ENCODE measurements at regions not wholly inside any gene's neighbourhood (a gene's known extent, or its start where the extent isn't known, plus 50 kb on each side); places are given as distances from the start of the nearest gene placed in this dataset.

- H3K4me3 ChIP-seq (ENCODE audit: low read depth, low read length), result no peak overlapping the region
- DNase-seq (ENCODE audit: low read depth), result no peak
- TF ChIP-seq POLR2A (IDR thresholded peaks at IDR 0.05; ENCODE audit: extremely low read depth, insufficient read length) (no peak), MYC (IDR thresholded peaks at IDR 0.05; ENCODE audit: low read depth, low read length) (no peak), MAX (IDR thresholded peaks at IDR 0.05; ENCODE audit: low read depth, low read length) (no peak), CTCF (IDR thresholded peaks at IDR 0.05; ENCODE audit: low read depth, low read length) (no peak)
These were observed 646.2 kb downstream of the ADGRL2 start for GRCh38 chr1:82446955-82447354.

GRCh38 chr1:82446236-82446635, 645.5 kb downstream of the ADGRL2 start:
- TF ChIP-seq MAX (IDR thresholded peaks at IDR 0.05; ENCODE audit: low read depth, low read length) (no peak), POLR2A (IDR thresholded peaks at IDR 0.05; ENCODE audit: extremely low read depth, insufficient read length) (no peak), CTCF (IDR thresholded peaks at IDR 0.05; ENCODE audit: low read depth, low read length) (no peak), MYC (IDR thresholded peaks at IDR 0.05; ENCODE audit: low read depth, low read length) (no peak)
- DNase-seq (ENCODE audit: low read depth), result no peak

GRCh38 chr1:82445827-82446226, 645.1 kb downstream of the ADGRL2 start:
- DNase-seq (ENCODE audit: low read depth), result no peak
- no peak overlapping the region for H3K4me3 ChIP-seq (ENCODE audit: low read depth, low read length)
- TF ChIP-seq CTCF (IDR thresholded peaks at IDR 0.05; ENCODE audit: low read depth, low read length) (no peak), MYC (IDR thresholded peaks at IDR 0.05; ENCODE audit: low read depth, low read length) (no peak), MAX (IDR thresholded peaks at IDR 0.05; ENCODE audit: low read depth, low read length) (no peak), POLR2A (IDR thresholded peaks at IDR 0.05; ENCODE audit: extremely low read depth, insufficient read length) (no peak)

More at GRCh38 chr1:82446236-82446635, 645.5 kb downstream of the ADGRL2 start:
- no peak overlapping the region for H3K4me3 ChIP-seq (ENCODE audit: low read depth, low read length)

- no peak overlapping the region for H3K4me3 ChIP-seq (ENCODE audit: low read depth, low read length)
- no peak for TF ChIP-seq POLR2A (IDR thresholded peaks at IDR 0.05; ENCODE audit: extremely low read depth, insufficient read length)
- no peak for TF ChIP-seq CTCF (IDR thresholded peaks at IDR 0.05; ENCODE audit: low read depth, low read length)
- TF ChIP-seq MAX (IDR thresholded peaks at IDR 0.05; ENCODE audit: low read depth, low read length), result no peak
- no peak for TF ChIP-seq MYC (IDR thresholded peaks at IDR 0.05; ENCODE audit: low read depth, low read length)
- no peak for DNase-seq (ENCODE audit: low read depth)
These were observed 644.4 kb downstream of the ADGRL2 start for GRCh38 chr1:82445132-82445531.

- no peak for DNase-seq (ENCODE audit: low read depth)
- no peak overlapping the region for H3K4me3 ChIP-seq (ENCODE audit: low read depth, low read length)
- TF ChIP-seq MAX (IDR thresholded peaks at IDR 0.05; ENCODE audit: low read depth, low read length) (no peak), POLR2A (IDR thresholded peaks at IDR 0.05; ENCODE audit: extremely low read depth, insufficient read length) (no peak)
These were observed 640.7 kb downstream of the ADGRL2 start for GRCh38 chr1:82441402-82441801.

- H3K4me3 ChIP-seq (ENCODE audit: low read depth, low read length), result no peak overlapping the region
- TF ChIP-seq MAX (IDR thresholded peaks at IDR 0.05; ENCODE audit: low read depth, low read length), result no peak
- TF ChIP-seq CTCF (IDR thresholded peaks at IDR 0.05; ENCODE audit: low read depth, low read length), result no peak
- no peak for TF ChIP-seq POLR2A (IDR thresholded peaks at IDR 0.05; ENCODE audit: extremely low read depth, insufficient read length)
- no peak for TF ChIP-seq MYC (IDR thresholded peaks at IDR 0.05; ENCODE audit: low read depth, low read length)
- DNase-seq (ENCODE audit: low read depth), result no peak
These were observed 622.6 kb downstream of the ADGRL2 start for GRCh38 chr1:82423174-82423815.

Measured in NB4 (cell line).